ENCODE measurements at regions not wholly inside any gene's neighbourhood (a gene's known extent, or its start where the extent isn't known, plus 50 kb on each side); places are given as distances from the start of the nearest gene placed in this dataset.

DNA sequence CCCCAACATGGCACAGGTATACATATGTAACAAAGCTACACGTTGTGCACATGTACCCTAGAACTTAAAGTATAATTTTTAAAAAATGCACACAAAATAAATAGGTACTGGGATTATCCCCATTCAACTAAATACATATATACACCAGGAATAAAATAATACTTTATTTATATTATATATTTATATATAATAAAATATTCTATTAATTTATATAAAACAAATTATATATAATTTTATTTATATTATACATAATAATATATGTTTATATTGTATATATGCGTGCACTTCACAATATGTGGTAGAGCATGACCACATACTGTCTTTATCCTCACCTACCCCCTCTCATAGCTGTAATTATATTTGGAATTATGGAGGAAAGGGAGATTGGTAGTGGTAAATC is 119.1 kb upstream of the TMEM260 start:
- TF ChIP-seq, protein P1, sequence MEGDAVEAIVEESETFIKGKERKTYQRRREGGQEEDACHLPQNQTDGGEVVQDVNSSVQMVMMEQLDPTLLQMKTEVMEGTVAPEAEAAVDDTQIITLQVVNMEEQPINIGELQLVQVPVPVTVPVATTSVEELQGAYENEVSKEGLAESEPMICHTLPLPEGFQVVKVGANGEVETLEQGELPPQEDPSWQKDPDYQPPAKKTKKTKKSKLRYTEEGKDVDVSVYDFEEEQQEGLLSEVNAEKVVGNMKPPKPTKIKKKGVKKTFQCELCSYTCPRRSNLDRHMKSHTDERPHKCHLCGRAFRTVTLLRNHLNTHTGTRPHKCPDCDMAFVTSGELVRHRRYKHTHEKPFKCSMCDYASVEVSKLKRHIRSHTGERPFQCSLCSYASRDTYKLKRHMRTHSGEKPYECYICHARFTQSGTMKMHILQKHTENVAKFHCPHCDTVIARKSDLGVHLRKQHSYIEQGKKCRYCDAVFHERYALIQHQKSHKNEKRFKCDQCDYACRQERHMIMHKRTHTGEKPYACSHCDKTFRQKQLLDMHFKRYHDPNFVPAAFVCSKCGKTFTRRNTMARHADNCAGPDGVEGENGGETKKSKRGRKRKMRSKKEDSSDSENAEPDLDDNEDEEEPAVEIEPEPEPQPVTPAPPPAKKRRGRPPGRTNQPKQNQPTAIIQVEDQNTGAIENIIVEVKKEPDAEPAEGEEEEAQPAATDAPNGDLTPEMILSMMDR (IDR thresholded peaks at IDR 0.05; ENCODE audit: insufficient read depth, low read length, poor library complexity, severe bottlenecking), result no peak
- no peak overlapping the region for H3K4me3 ChIP-seq (replicated peaks; ENCODE audit: low read depth, low read length)
- H3K27me3 ChIP-seq (replicated peaks; ENCODE audit: control insufficient read depth, insufficient read depth, low read length), result no peaks in the 10 kb centered on the region

DNA sequence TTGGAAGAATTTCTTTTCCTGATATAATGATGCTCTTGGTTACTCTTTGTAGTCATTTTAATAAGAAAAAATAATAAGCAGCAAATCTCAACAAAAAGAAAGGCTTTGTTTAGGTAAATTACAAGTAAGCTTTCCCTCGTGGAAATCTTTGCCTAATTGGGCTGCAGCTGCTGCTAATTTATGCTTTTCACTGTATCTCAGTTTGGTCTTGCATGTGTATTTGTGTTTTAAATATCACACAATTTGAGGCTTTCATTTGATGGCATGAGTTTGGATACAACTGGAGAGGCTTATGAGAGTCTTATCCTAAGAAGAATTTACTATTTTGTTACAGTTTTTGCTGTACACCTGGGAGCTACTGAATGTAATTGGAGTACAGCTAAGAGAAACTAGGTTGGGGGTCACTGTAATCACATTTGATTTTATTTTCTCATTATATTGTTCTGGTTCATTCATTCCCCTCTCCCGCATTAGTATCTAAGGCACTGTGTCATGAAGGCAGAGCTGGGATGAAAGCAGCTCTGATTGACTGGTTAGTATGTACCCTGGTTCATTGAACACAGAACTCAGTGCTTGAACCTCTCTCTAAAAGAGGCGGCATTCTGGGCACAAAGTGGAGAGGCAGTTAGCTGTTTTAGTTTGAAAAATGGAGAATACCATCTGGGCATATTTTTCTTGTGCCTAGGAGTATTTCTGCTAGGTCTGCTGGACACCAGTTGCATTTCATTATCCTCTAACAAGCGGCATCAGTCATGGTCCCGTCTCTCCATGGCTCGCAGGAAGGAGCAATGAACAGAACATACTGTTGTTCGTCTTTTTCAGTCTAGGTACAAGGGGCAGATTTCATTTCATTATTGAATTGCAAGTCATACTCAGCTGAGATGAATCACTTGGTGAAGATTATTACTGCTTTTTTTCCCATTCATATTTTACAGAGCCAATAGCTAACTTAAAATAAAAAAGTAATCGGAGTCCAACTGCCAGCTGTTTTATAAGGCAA is 118.0 kb upstream of the TMEM260 start:
- TF ChIP-seq, protein P1 (IDR thresholded peaks at IDR 0.05; ENCODE audit: insufficient read depth, low read length, poor library complexity, severe bottlenecking), result no peak
- Histone ChIP-seq H3K36me3 (ENCODE audit: control insufficient read depth, insufficient read depth, low read length) (no peaks in the 10 kb centered on the region), H3K4me3 (replicated peaks; ENCODE audit: low read depth, low read length) (no peak overlapping the region), H3K27me3 (replicated peaks; ENCODE audit: control insufficient read depth, insufficient read depth, low read length) (no peaks in the 10 kb centered on the region)
- no peak for DNase-seq (ENCODE audit: extremely low read depth, insufficient read length)

More for the DNA sequence above, 119.1 kb upstream of the TMEM260 start:
- DNase-seq (ENCODE audit: extremely low read depth, insufficient read length), result no peak
- H3K36me3 ChIP-seq (ENCODE audit: control insufficient read depth, insufficient read depth, low read length), result no peaks in the 10 kb centered on the region

DNA sequence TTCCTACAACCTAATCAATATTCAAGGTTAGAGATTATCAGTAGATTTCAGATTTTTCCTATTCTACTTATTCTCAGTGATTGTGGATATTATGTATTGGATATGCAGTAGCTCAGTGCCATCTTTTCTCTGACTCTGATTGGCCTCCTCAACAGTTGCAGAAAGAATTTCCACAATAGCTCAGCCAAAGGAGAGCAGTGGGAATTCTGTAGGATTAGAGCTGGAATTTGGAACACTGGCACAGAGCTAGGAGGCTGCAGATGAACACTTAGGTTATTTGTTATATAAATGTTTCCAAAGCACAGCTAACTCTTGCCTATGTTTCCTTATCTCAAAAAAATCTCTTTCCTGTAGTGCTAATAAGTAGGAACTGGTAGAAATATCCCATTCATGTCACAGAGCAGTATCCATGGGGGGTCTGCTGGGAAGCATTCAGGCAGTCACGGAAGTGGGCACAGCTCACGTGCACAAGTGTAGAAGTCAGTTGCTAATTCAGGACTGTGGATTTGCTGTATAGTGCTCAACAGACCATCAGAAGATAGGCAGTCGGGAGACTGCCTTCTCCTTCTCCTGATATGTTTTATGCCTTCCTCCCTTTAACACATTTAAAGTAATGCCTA is 116.2 kb upstream of the TMEM260 start:
- H3K36me3 ChIP-seq (ENCODE audit: control insufficient read depth, insufficient read depth, low read length), result no peaks in the 10 kb centered on the region
- H3K4me3 ChIP-seq (replicated peaks; ENCODE audit: low read depth, low read length), result no peak overlapping the region
- no peaks in the 10 kb centered on the region for H3K27me3 ChIP-seq (replicated peaks; ENCODE audit: control insufficient read depth, insufficient read depth, low read length)
- no peak for DNase-seq (ENCODE audit: extremely low read depth, insufficient read length)
- TF ChIP-seq, protein P1 (IDR thresholded peaks at IDR 0.05; ENCODE audit: insufficient read depth, low read length, poor library complexity, severe bottlenecking), result no peak

DNA sequence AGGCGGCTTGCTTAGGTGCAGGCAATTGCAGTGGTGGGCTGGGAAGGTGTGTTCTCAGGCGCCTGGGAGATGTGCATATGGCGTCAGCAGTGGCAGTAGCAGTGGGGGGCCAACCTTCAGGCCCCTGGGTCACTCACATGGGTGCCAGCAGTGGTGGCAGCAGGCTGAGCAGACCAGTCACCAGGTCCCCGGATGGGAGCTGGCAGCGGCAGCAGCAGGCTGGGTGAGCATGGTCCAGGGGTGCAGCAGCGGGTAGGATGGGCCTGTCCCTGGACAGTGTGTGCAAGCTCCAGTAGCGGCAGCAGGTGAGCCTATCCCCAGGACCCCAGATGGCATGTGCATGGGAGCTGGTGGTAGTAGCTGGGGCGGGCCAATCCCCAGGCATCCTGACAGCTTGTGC is 108.5 kb upstream of the TMEM260 start:
- H3K4me3 ChIP-seq (replicated peaks; ENCODE audit: low read depth, low read length), result no peak overlapping the region
- no peaks in the 10 kb centered on the region for H3K27me3 ChIP-seq (replicated peaks; ENCODE audit: control insufficient read depth, insufficient read depth, low read length)
- DNase-seq (ENCODE audit: extremely low read depth, insufficient read length), result no peak
- TF ChIP-seq, protein P1 (IDR thresholded peaks at IDR 0.05; ENCODE audit: insufficient read depth, low read length, poor library complexity, severe bottlenecking), result no peak
- no peaks in the 10 kb centered on the region for H3K36me3 ChIP-seq (ENCODE audit: control insufficient read depth, insufficient read depth, low read length)

DNA sequence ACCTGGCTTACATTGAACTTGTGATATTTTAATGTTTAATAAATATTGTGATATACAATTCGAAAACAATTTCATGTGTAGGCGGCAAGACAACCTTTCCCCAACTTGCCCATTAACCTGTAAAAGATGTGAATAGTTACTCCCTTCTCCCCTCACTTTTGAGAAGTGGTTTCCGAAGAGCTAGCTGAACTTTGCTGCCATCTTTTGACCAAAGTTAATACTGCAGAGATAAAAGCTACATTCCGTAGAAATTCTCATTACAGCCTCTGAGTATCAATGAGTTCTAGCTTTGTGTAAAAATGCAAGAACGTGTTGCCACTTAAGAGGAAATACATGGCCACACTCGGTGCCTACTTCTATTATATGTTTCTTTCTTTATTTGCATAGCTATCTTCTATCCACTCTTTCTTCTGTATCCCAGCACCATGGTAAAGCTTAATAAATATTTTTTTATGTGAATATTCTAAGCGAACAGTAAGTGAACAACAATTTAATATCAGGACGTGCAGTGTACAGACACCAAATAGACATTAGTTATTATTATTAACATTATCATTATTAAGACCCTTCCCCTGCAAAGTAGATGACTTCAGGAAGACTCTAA is 105.1 kb upstream of the TMEM260 start:
- no peak for DNase-seq (ENCODE audit: extremely low read depth, insufficient read length)
- H3K4me3 ChIP-seq (replicated peaks; ENCODE audit: low read depth, low read length), result no peak overlapping the region
- H3K27me3 ChIP-seq (replicated peaks; ENCODE audit: control insufficient read depth, insufficient read depth, low read length), result no peaks in the 10 kb centered on the region; the same call in 1 of the 2 replicates
- TF ChIP-seq, protein P1 (IDR thresholded peaks at IDR 0.05; ENCODE audit: insufficient read depth, low read length, poor library complexity, severe bottlenecking), result peak; percentile 68
- H3K36me3 ChIP-seq (ENCODE audit: control insufficient read depth, insufficient read depth, low read length), result no peaks in the 10 kb centered on the region
